Osteoblast (primary cell): ENCODE measurements at regions not wholly inside any gene's neighbourhood (a gene's known extent, or its start where the extent isn't known, plus 50 kb on each side); places are given as distances from the start of the nearest gene placed in this dataset.

Experiments used
- DNase-seq: peaks from one replicate; pipeline ENCODE4 v3.0.0; 2011; ENCODE audit warnings: low spot score, mixed read lengths; ENCODE audit not compliant: insufficient read length; ENCODE audit errors: missing footprints
- H2AFZ ChIP-seq: 2 replicates; pipeline ENCODE4 v1.6.0; 2011; ENCODE audit warnings: mild to moderate bottlenecking, low read length
- H3K27ac ChIP-seq: 2 replicates; pipeline ENCODE4 v1.5.1; 2011; ENCODE audit warnings: mild to moderate bottlenecking, low read depth, low read length, moderate library complexity
- H3K27me3 ChIP-seq: 2 replicates; pipeline ENCODE4 v1.6.0; 2012; ENCODE audit warnings: mild to moderate bottlenecking, control low read depth, inconsistent platforms, low read length, moderate library complexity; ENCODE audit not compliant: insufficient read depth
- H3K36me3 ChIP-seq: 2 replicates; pipeline ENCODE4 v1.5.1; 2011; ENCODE audit warnings: mild to moderate bottlenecking, low read length, control low read depth, moderate library complexity; ENCODE audit not compliant: insufficient read depth
- H3K4me1 ChIP-seq: 2 replicates; pipeline ENCODE4 v1.5.1; 2011; ENCODE audit warnings: mild to moderate bottlenecking, low read length, control low read depth, moderate library complexity; ENCODE audit not compliant: insufficient read depth
- H3K4me2 ChIP-seq: 2 replicates; pipeline ENCODE4 v1.6.0; 2011; ENCODE audit warnings: mild to moderate bottlenecking, low read length; ENCODE audit not compliant: insufficient read depth
- H3K4me3 ChIP-seq: fragments of 200-600 bp; sonication (generic); 3 replicates; pipeline ENCODE4 v1.5.1; 2012; ENCODE audit warnings: mild to moderate bottlenecking, low read length, inconsistent platforms; ENCODE audit not compliant: insufficient read depth
- H3K79me2 ChIP-seq: 2 replicates; pipeline ENCODE4 v1.6.0; 2012; ENCODE audit warnings: mild to moderate bottlenecking, low read length, control low read depth, inconsistent platforms; ENCODE audit not compliant: insufficient read depth
- H3K9me3 ChIP-seq: 2 replicates; pipeline ENCODE4 v1.5.1; 2011; ENCODE audit warnings: low read depth, low read length, control low read depth
- H4K20me1 ChIP-seq: 2 replicates; pipeline ENCODE4 v1.6.0; 2012; ENCODE audit warnings: mild to moderate bottlenecking, low read length, control low read depth; ENCODE audit not compliant: insufficient read depth
- TF ChIP-seq, protein P1 (sequence below): IDR thresholded peaks from 2 replicates; pipeline ENCODE4 v1.5.1; 2011; ENCODE audit warnings: mild to moderate bottlenecking, low read depth, low read length, moderate library complexity; ENCODE audit errors: extremely low read depth

GRCh38 chr10:47109906-47110305, 190.1 kb upstream of the GDF10 start:
- TF ChIP-seq, protein P1, sequence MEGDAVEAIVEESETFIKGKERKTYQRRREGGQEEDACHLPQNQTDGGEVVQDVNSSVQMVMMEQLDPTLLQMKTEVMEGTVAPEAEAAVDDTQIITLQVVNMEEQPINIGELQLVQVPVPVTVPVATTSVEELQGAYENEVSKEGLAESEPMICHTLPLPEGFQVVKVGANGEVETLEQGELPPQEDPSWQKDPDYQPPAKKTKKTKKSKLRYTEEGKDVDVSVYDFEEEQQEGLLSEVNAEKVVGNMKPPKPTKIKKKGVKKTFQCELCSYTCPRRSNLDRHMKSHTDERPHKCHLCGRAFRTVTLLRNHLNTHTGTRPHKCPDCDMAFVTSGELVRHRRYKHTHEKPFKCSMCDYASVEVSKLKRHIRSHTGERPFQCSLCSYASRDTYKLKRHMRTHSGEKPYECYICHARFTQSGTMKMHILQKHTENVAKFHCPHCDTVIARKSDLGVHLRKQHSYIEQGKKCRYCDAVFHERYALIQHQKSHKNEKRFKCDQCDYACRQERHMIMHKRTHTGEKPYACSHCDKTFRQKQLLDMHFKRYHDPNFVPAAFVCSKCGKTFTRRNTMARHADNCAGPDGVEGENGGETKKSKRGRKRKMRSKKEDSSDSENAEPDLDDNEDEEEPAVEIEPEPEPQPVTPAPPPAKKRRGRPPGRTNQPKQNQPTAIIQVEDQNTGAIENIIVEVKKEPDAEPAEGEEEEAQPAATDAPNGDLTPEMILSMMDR = no peak
- H3K36me3 ChIP-seq = no peaks in the 10 kb centered on the region
- H3K27me3 ChIP-seq = peaks cover 13% of the 10 kb centered on the region
- H3K4me3 ChIP-seq = no peak overlapping the region
- H3K27ac ChIP-seq = no peak overlapping the region
- no peaks in the 10 kb centered on the region for H3K4me1 ChIP-seq
- H3K9me3 ChIP-seq = no peaks in the 10 kb centered on the region
- no peaks in the 10 kb centered on the region for H4K20me1 ChIP-seq
- no peak overlapping the region for H2AFZ ChIP-seq
- DNase-seq = no peak
- no peak overlapping the region for H3K4me2 ChIP-seq
- no peaks in the 10 kb centered on the region for H3K79me2 ChIP-seq

- no peak overlapping the region for H3K27ac ChIP-seq
- no peaks in the 10 kb centered on the region for H3K36me3 ChIP-seq
- TF ChIP-seq, protein P1 = no peak
- DNase-seq = no peak
- H3K9me3 ChIP-seq = no peaks in the 10 kb centered on the region
- no peaks in the 10 kb centered on the region for H3K79me2 ChIP-seq
- peaks cover 2% of the 10 kb centered on the region for H3K4me1 ChIP-seq
- no peak overlapping the region for H3K4me3 ChIP-seq
- no peak overlapping the region for H2AFZ ChIP-seq
- H3K27me3 ChIP-seq = peaks cover 15% of the 10 kb centered on the region
- H3K4me2 ChIP-seq = no peak overlapping the region
- H4K20me1 ChIP-seq = no peaks in the 10 kb centered on the region
Observed at GRCh38 chr10:47111329-47111862, 188.6 kb upstream of the GDF10 start.

DNA sequence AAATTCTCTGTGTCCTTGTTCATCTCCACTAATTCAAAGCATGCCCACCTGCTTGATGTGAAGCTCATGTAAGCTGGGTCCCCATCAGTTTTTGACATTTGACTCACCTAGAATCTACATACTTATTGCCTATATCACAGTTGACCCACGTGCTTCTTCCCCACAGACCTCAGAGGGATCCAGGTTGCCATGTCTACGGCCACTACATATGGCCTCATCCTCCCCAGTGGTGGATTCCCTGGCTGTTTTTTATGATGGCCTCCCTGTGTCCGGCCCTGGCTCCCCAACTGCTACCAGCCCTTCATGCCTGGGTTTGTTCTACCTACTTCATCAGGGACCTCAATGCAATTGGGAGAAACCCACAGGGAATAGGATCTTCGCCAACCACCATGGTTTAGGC, 187.4 kb upstream of the GDF10 start:
- H3K9me3 ChIP-seq = no peaks in the 10 kb centered on the region
- TF ChIP-seq, protein P1 = no peak

DNA sequence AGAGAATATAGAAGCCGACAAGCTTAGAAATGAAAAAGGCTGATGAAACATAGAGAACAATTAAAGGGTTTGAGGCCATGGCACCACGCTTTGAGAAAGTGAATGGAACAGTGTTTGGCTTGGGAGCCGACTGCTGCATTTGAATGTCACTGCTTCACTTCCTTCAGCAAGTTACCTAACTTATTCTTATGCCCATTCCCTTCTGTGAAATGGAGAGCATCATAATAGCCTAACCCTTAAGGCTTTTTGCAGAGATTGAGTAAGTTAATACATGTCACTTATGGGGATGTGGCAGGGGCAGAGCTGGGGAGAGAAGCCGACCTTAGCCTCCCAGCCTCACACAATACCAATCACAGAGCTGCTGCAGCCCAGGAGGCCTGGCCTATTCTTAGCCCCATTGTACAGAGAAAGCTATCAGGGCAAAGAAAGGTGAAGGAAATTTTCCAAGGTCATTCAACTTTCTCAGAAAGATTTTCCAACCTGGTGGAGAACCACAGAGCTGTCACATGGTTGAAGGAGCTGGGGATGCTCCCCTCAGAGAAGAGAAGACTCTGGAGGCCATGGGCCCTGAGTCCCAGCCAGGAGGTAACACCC, 186.0 kb upstream of the GDF10 start:
- H2AFZ ChIP-seq = no peak overlapping the region
- TF ChIP-seq, protein P1 = no peak
- H3K4me2 ChIP-seq = no peak overlapping the region
- no peaks in the 10 kb centered on the region for H3K9me3 ChIP-seq
- no peak overlapping the region for H3K27ac ChIP-seq
- peaks cover 17% of the 10 kb centered on the region for H3K27me3 ChIP-seq
- no peaks in the 10 kb centered on the region for H3K79me2 ChIP-seq
- H3K4me1 ChIP-seq = peaks cover 6% of the 10 kb centered on the region
- no peaks in the 10 kb centered on the region for H4K20me1 ChIP-seq
- no peaks in the 10 kb centered on the region for H3K36me3 ChIP-seq
- no peak for DNase-seq
- H3K4me3 ChIP-seq = no peak overlapping the region

More for the DNA sequence above, 187.4 kb upstream of the GDF10 start:
- Histone ChIP-seq H4K20me1 (no peaks in the 10 kb centered on the region), H3K36me3 (no peaks in the 10 kb centered on the region), H3K4me2 (no peak overlapping the region), H3K27ac (no peak overlapping the region), H3K27me3 (peaks cover 15% of the 10 kb centered on the region), H3K79me2 (no peaks in the 10 kb centered on the region), H2AFZ (no peak overlapping the region), H3K4me3 (no peak overlapping the region), H3K4me1 (peaks cover 6% of the 10 kb centered on the region)
- DNase-seq = no peak
